ENCODE measurements at regions not wholly inside any gene's neighbourhood (a gene's known extent, or its start where the extent isn't known, plus 50 kb on each side); places are given as distances from the start of the nearest gene placed in this dataset.

DNA sequence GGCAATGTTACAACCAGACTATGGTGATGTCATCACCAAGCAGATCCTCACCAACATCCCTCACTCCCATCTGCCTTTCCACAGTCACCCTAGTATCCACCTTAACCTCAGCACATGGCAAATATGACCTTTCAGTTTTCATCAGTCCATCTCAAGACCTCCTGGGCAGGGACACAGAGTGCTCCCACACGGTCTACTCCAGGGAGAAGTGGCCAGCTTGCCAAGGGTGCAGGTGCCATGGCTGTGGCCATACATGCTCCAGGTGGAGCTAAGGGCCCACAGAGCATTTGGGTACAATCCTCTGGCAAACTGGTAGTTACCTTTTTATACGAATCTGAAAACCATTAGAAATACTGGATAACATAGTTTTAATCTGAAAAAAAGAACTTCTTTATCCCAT is 453.1 kb downstream of the ADCYAP1 start:
- H3K27ac ChIP-seq (ENCODE audit: low read depth, low read length): no peak overlapping the region
- H2AK5ac ChIP-seq (ENCODE audit: low read length): no peak overlapping the region
- no peaks in the 10 kb centered on the region for H3K4me1 ChIP-seq (ENCODE audit: control insufficient read depth in 1 of 2, insufficient read depth in 2 of 2, low read length in 2 of 2)
- H3K9ac ChIP-seq (ENCODE audit: low read length): no peak overlapping the region
- H2BK120ac ChIP-seq (ENCODE audit: insufficient read depth, low read length, poor library complexity): no peak overlapping the region
- no peaks in the 10 kb centered on the region for H3K27me3 ChIP-seq (ENCODE audit: insufficient read depth, low read length)
- no peak overlapping the region for H3K18ac ChIP-seq (ENCODE audit: low read length)
- no peaks in the 10 kb centered on the region for H3K79me2 ChIP-seq (ENCODE audit: control insufficient read depth, insufficient read depth, low read length, poor library complexity)
- DNase-seq: no peak
- no peak overlapping the region for H3K23ac ChIP-seq (ENCODE audit: low read length)
- H2AFZ ChIP-seq (ENCODE audit: insufficient read depth, low read length, poor library complexity): no peak overlapping the region
- no peak overlapping the region for H2BK12ac ChIP-seq (ENCODE audit: low read length)
- H4K12ac ChIP-seq (ENCODE audit: low read depth, low read length): no peak overlapping the region
- H3K9me3 ChIP-seq (ENCODE audit: insufficient read depth, low read depth, low read length): no peaks in the 10 kb centered on the region
- H3K14ac ChIP-seq (ENCODE audit: low read length): no peak overlapping the region
- H4K91ac ChIP-seq (ENCODE audit: low read depth, low read length): no peak overlapping the region
- H3K79me1 ChIP-seq (ENCODE audit: low read length): no peaks in the 10 kb centered on the region
- H2BK5ac ChIP-seq (ENCODE audit: low read depth, low read length, poor library complexity): no peak overlapping the region
- H3K4ac ChIP-seq (ENCODE audit: low read depth, low read length): no peak overlapping the region
- H3K4me3 ChIP-seq (ENCODE audit: low read depth, low read length): no peak overlapping the region
- no peaks in the 10 kb centered on the region for H3K36me3 ChIP-seq (ENCODE audit: control insufficient read depth in 1 of 2, insufficient read depth in 2 of 2, low read length in 2 of 2)
- no CpG with 5 or more reads among the region's 2 CpGs for WGBS (ENCODE audit: extremely low coverage, insufficient coverage, insufficient read length)
- no peak overlapping the region for H3K4me2 ChIP-seq (ENCODE audit: low read length)
- H4K8ac ChIP-seq (ENCODE audit: low read depth, low read length): no peak overlapping the region

DNA sequence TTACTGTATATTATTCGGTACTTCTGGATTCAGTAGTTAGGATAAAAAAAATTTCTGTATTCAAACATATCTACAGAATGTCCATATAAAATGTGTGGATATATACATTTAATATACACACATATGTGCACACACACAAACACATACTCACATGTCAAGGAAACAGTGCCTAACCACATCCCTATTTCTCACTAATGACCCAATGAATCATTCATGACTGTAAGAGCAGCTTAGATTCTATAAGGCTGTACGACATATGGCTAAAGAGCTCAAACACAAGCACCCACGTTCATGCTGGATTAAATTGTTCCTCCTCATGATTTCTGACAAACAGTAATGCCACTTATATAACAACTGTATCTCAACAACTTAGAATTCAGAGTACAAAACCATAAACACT is 457.3 kb downstream of the ADCYAP1 start:
- H3K14ac ChIP-seq (ENCODE audit: low read length): no peak overlapping the region
- no peaks in the 10 kb centered on the region for H3K9me3 ChIP-seq (ENCODE audit: insufficient read depth, low read depth, low read length)
- no peak overlapping the region for H3K4me2 ChIP-seq (ENCODE audit: low read length)
- no peak overlapping the region for H3K18ac ChIP-seq (ENCODE audit: low read length)
- H2BK120ac ChIP-seq (ENCODE audit: insufficient read depth, low read length, poor library complexity): no peak overlapping the region
- H3K79me1 ChIP-seq (ENCODE audit: low read length): no peaks in the 10 kb centered on the region
- no peaks in the 10 kb centered on the region for H3K79me2 ChIP-seq (ENCODE audit: control insufficient read depth, insufficient read depth, low read length, poor library complexity)
- no CpG with 5 or more reads among the region's 3 CpGs for WGBS (ENCODE audit: extremely low coverage, insufficient coverage, insufficient read length)
- no peak overlapping the region for H3K23ac ChIP-seq (ENCODE audit: low read length)
- no peak overlapping the region for H3K27ac ChIP-seq (ENCODE audit: low read depth, low read length)
- no peak overlapping the region for H2AFZ ChIP-seq (ENCODE audit: insufficient read depth, low read length, poor library complexity)
- H4K8ac ChIP-seq (ENCODE audit: low read depth, low read length): no peak overlapping the region
- no peak overlapping the region for H3K4ac ChIP-seq (ENCODE audit: low read depth, low read length)
- no peaks in the 10 kb centered on the region for H3K27me3 ChIP-seq (ENCODE audit: insufficient read depth, low read length)
- no peak overlapping the region for H2AK5ac ChIP-seq (ENCODE audit: low read length)
- H3K36me3 ChIP-seq (ENCODE audit: control insufficient read depth in 1 of 2, insufficient read depth in 2 of 2, low read length in 2 of 2): no peaks in the 10 kb centered on the region
- no peak overlapping the region for H2BK5ac ChIP-seq (ENCODE audit: low read depth, low read length, poor library complexity)
- H3K4me3 ChIP-seq (ENCODE audit: low read depth, low read length): no peak overlapping the region
- no peak overlapping the region for H2BK12ac ChIP-seq (ENCODE audit: low read length)
- H4K12ac ChIP-seq (ENCODE audit: low read depth, low read length): no peak overlapping the region
- DNase-seq: no peak
- H3K4me1 ChIP-seq (ENCODE audit: control insufficient read depth in 1 of 2, insufficient read depth in 2 of 2, low read length in 2 of 2): no peaks in the 10 kb centered on the region
- no peak overlapping the region for H3K9ac ChIP-seq (ENCODE audit: low read length)
- no peak overlapping the region for H4K91ac ChIP-seq (ENCODE audit: low read depth, low read length)

DNA sequence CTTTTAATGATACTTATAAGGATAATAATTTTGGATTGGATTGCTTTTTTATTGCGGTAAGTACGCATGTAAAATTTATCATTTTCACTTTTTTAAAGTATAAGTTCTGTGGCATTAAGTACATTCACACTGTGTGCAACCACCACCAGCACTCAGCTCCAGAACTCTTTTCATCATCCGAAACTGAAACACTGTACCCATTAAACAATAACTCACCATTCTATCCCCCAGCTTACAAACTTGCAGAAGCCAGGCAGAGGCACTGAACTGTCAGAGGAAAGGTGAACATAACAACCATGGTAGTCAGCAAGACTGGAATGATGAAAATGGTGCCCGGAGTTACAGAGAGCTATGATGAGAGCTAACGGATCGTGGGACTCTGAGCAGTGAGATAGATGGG is 465.9 kb downstream of the ADCYAP1 start:
- Histone ChIP-seq H3K4me2 (ENCODE audit: low read length) (no peak overlapping the region), H4K91ac (ENCODE audit: low read depth, low read length) (no peak overlapping the region), H2AFZ (ENCODE audit: insufficient read depth, low read length, poor library complexity) (no peak overlapping the region), H2BK5ac (ENCODE audit: low read depth, low read length, poor library complexity) (no peak overlapping the region), H3K27me3 (ENCODE audit: insufficient read depth, low read length) (no peaks in the 10 kb centered on the region), H3K4me3 (ENCODE audit: low read depth, low read length) (no peak overlapping the region), H3K79me1 (ENCODE audit: low read length) (no peaks in the 10 kb centered on the region), H3K18ac (ENCODE audit: low read length) (no peak overlapping the region), H4K12ac (ENCODE audit: low read depth, low read length) (no peak overlapping the region), H2BK120ac (ENCODE audit: insufficient read depth, low read length, poor library complexity) (no peak overlapping the region), H3K9ac (ENCODE audit: low read length) (no peak overlapping the region), H2BK12ac (ENCODE audit: low read length) (no peak overlapping the region), H3K36me3 (ENCODE audit: control insufficient read depth in 1 of 2, insufficient read depth in 2 of 2, low read length in 2 of 2) (no peaks in the 10 kb centered on the region), H3K9me3 (ENCODE audit: insufficient read depth, low read depth, low read length) (no peaks in the 10 kb centered on the region), H3K4me1 (ENCODE audit: control insufficient read depth in 1 of 2, insufficient read depth in 2 of 2, low read length in 2 of 2) (no peaks in the 10 kb centered on the region), H3K14ac (ENCODE audit: low read length) (no peak overlapping the region), H4K8ac (ENCODE audit: low read depth, low read length) (no peak overlapping the region), H3K79me2 (ENCODE audit: control insufficient read depth, insufficient read depth, low read length, poor library complexity) (no peaks in the 10 kb centered on the region), H3K27ac (ENCODE audit: low read depth, low read length) (no peak overlapping the region), H3K4ac (ENCODE audit: low read depth, low read length) (no peak overlapping the region), H3K23ac (ENCODE audit: low read length) (no peak overlapping the region), H2AK5ac (ENCODE audit: low read length) (no peak overlapping the region)
- DNase-seq: no peak
- no CpG with 5 or more reads among the region's 6 CpGs for WGBS (ENCODE audit: extremely low coverage, insufficient coverage, insufficient read length)

DNA sequence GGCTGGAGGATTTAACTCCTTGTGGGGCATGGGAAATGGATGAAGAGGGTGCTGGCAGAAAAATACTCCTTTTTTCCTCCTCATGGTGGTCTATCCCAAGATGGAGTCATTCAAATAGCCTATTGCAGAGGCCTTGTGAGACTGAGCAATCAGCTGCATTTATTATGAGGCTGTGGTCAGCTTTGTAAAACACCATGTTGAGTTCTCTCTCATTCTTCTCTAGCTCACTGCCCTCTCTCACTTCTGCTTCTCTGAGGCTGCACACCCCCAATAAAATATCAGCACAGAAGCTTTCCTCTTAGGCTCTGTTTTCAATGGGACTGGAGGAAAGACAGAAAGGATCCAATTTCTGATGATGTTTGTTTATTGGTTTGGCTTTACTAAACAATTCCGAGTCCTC is 467.1 kb downstream of the ADCYAP1 start:
- H3K27ac ChIP-seq (ENCODE audit: low read depth, low read length): no peak overlapping the region
- no peak overlapping the region for H4K12ac ChIP-seq (ENCODE audit: low read depth, low read length)
- H3K36me3 ChIP-seq (ENCODE audit: control insufficient read depth in 1 of 2, insufficient read depth in 2 of 2, low read length in 2 of 2): no peaks in the 10 kb centered on the region
- no peak overlapping the region for H3K18ac ChIP-seq (ENCODE audit: low read length)
- H3K23ac ChIP-seq (ENCODE audit: low read length): no peak overlapping the region
- H3K4me1 ChIP-seq (ENCODE audit: control insufficient read depth in 1 of 2, insufficient read depth in 2 of 2, low read length in 2 of 2): no peaks in the 10 kb centered on the region
- no peak overlapping the region for H3K4me2 ChIP-seq (ENCODE audit: low read length)
- no peak overlapping the region for H3K9ac ChIP-seq (ENCODE audit: low read length)
- H2BK12ac ChIP-seq (ENCODE audit: low read length): no peak overlapping the region
- H3K27me3 ChIP-seq (ENCODE audit: insufficient read depth, low read length): no peaks in the 10 kb centered on the region
- H2AK5ac ChIP-seq (ENCODE audit: low read length): no peak overlapping the region
- no peak overlapping the region for H2AFZ ChIP-seq (ENCODE audit: insufficient read depth, low read length, poor library complexity)
- no peaks in the 10 kb centered on the region for H3K79me2 ChIP-seq (ENCODE audit: control insufficient read depth, insufficient read depth, low read length, poor library complexity)
- no peak overlapping the region for H2BK120ac ChIP-seq (ENCODE audit: insufficient read depth, low read length, poor library complexity)
- no peak overlapping the region for H4K91ac ChIP-seq (ENCODE audit: low read depth, low read length)
- no peak overlapping the region for H3K4me3 ChIP-seq (ENCODE audit: low read depth, low read length)
- H4K8ac ChIP-seq (ENCODE audit: low read depth, low read length): no peak overlapping the region
- no peak overlapping the region for H2BK5ac ChIP-seq (ENCODE audit: low read depth, low read length, poor library complexity)
- H3K14ac ChIP-seq (ENCODE audit: low read length): no peak overlapping the region
- WGBS (ENCODE audit: extremely low coverage, insufficient coverage, insufficient read length): no CpG with 5 or more reads among the region's 1 CpG
- no peak overlapping the region for H3K4ac ChIP-seq (ENCODE audit: low read depth, low read length)
- H3K79me1 ChIP-seq (ENCODE audit: low read length): no peaks in the 10 kb centered on the region
- DNase-seq: no peak
- H3K9me3 ChIP-seq (ENCODE audit: insufficient read depth, low read depth, low read length): no peaks in the 10 kb centered on the region

Measured in trophoblast cell (in vitro differentiated cells and primary cell).